ENCODE measurements at regions not wholly inside any gene's neighbourhood (a gene's known extent, or its start where the extent isn't known, plus 50 kb on each side); places are given as distances from the start of the nearest gene placed in this dataset.

DNA sequence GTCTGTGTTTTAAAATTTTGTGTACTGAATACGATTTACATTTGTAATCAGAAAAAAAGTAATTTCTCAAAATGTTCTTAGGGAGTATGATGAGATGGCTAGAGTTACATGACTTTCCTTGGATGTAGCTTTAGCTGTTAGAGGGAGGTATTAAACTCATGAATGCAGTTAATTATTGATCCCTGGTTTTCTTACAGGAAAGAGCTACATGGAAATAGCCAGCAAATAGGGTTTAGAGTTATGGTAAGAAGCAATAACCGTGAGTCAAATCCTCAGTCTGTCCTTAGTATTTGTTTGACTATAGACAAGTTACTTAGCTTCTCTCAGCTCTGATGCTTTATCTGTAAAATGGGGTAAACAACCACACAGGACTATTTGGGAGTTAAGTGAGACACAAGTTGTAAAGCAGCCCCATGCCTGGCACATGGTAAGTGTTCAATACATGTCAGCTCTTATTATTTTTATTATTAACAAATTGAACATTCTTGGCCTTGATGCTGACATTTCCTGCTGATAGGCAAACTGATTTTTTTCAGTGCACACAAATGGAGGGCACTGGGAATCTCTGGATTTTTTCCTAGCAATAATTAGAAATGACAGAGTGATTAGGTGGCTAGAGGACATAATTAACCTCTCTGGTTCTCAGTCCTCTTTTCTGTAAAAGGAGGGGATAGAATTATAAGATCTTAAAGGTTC, 204.5 kb upstream of the PHYHIPL start:
- DNase-seq, result no peak

DNA sequence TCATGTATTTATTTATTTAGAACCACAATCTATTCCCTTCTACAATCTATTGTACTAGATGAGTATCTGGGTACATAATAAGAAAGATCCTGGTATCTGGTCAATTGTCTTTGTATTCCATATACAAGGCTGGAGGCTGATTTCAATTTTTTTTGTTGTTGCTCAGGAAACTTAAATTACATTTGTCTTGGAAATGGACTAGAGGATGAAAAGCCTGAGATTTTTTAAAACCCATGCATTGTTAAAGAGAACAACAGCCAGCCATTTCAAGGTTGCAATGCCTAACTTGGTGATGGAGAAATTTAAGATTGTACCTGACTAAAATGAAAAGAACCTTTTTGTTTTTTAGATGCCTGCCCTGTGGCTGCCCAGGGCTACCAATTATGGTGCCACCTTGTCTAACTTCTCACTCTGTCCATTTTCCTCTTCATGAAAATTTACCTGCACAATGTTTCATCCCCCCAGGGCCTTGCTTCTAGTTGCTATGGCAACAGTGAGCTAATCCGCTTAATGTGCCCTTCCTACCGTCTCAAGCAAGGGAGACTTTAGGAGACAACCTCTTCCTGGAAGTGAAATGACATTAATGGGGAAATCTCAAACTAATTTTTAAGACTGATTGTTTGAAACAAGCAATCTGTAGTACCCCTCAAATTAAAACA, 203.7 kb upstream of the PHYHIPL start:
- no peak for DNase-seq

DNA sequence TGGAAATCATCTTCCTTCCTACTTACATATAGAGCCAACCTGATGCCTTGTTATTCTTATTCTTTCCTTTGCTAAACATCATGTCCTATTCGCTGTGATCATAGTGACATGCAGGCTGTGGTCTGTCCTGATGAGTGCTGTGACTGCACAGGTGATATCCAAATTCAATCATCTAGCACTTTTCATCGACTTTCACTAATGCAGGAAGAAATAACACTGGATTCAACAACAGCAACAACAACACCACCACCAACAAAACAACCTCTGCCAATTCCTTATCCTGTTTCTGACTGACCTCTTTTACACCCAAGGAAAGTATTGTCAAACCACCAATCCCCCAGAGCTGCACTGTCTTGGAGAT, 203.2 kb upstream of the PHYHIPL start:
- DNase-seq, result no peak

DNA sequence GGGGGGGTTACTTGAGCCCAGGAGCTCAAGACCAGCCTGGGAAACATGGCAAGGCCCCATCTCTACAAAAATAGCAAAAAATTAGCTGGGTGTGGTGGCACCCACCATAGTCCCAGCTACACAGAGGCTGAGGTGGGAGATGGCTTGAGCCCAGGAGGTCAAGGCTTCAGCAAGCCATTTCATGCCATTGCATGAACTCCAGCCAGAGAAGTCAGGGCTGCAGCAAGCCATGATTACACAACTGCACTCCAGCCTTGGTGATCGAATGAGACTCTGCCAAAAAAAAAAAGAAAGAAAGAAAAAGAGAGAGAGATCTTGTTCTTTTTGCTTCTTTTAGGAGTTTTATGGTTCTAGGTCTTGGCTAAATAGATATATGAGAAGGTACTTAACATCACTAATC, 200.2 kb upstream of the PHYHIPL start:
- no peak for DNase-seq

DNA sequence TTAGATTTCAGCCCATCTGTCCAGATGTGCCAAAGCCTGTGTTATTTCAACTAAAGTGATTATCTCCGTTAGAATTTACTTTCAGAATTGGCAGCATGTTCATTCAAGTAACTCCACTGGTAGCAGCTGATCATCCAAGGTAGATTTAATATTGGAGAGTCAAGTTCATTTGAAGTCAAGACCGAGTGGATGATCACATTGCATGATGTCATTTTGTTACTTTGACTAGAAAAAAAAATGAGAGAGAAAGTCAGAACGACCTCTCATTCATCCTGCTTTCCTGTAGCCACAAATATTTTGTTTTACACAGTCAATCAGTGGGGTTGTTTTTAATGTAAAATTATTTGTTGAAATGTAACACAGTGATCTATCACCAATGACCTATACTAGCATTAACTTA, 196.7 kb upstream of the PHYHIPL start:
- DNase-seq, result no peak

DNA sequence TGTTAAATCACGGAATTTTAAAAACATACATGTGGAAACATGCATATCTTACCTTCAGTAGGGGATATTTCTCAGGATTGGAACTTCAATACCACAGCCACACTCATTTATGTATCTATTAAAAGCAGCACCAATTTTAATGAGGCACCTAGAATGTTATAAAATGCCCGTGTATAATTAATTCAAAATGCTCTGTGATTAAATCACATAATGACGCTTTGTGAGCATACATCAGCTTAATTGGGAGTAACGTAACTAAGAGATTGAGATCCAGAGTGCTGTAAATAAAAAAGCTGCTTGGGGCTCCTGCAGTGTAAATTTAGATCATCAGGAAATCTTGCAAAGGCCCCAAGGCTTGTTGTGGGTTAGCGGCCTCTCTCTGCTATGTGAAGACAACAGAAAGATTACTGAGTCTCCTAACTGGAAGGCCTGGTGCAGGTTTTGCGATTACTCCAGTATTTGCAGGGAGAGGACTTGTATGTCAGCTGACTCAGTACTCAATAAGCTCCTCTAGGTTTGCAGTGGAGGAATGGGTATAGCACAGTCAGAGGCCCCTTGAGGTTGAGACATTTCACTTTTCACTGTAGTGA, 195.5 kb upstream of the PHYHIPL start:
- DNase-seq, result no peak

DNA sequence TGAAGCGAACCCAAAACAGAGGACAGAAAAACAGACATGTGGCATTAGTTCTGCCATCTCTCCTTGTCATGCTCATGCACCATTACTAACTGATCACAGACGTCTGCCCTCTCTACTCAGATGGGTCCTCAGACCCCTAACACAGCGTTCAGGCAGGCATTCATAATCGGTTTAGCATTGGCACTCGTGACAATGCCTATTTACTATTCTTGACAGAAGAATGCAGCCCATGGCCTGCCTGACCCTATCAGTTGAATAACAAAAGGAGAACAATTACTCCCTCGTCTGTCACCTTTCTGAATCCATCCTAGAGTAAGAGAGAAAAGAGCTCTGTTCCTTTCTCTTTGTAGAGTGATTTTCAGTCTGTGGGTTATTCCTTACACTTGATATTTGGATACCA, 194.6 kb upstream of the PHYHIPL start:
- no peak for DNase-seq

DNA sequence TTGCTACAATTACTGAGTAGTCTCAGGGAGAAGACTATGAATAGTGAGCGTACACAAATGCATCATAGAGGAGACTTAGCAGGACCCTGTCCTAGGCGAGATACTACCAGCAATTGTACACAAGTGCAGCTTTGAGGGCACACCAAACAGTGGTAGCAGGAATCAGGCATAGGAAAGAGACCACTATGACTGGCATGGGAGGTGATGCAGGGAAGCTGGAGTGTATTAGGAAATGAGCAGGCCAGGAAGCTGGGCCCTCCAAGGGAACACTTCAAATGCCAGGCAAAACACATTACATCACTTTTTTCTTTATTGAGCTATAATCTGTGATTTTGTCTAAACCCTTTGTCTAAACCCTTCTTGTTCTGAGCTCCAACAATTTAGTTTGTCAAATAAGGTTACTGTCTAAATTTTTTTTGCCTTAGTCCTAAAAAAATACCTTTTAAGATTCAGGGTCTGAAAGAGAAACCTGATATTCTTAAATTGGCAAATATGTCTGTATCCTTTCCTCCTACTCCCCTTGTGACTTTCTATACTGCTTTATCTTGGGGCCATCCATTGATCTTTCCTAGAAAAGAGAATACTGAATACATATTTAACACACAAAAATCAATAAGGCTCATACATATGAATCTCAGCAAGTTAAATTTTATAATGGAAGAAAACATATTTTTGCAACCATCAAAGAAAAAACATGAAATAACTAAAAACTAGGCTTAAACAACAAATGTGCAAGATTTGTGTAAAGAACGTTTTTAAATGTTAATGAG, 193.8 kb upstream of the PHYHIPL start:
- DNase-seq, result no peak

DNA sequence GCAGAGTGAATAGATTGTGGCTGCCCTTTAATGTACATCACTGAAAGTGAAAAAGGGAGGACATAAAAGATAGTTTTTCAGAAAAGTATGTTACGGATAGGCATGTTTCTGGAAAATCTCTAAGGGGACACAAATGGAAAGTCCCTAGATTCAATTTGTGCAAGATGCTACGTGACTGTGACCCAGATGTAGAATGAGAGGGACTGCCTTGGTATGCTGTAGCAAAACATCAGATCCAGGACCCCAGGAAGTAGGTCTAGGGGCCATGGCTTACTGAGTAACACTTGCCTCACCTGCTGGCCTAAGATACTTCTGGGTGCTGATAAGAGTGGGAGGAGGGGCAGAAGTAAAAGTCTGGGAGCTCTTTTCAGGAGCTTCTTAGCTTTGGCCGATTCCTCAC, 191.2 kb upstream of the PHYHIPL start:
- no peak for DNase-seq

DNA sequence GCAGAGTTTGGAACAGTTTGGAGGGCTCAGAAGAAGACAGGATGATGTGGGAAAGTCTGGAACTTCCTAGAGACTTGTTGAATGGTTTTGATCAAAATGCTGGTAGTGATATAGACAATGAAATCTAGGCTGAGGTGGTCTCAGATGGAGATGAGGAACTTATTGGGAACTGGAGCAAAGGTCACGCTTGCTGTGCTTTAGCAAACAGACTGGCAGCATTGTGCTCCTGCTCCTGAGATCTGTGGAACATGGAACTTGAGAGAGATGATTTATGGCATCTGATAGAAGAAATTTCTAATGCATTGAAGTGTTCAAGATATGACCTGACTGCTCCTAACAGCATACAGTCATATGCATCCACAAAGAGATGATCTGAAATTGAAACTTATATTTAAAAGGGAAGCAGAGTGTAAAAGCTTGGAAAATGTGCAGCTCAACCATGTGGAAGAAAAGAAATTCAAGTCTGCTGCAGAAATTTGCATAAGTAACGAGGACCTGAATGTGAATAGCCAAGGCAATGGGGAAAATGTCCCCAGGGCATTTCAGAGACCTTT, 186.9 kb upstream of the PHYHIPL start:
- DNase-seq, result no peak

DNA sequence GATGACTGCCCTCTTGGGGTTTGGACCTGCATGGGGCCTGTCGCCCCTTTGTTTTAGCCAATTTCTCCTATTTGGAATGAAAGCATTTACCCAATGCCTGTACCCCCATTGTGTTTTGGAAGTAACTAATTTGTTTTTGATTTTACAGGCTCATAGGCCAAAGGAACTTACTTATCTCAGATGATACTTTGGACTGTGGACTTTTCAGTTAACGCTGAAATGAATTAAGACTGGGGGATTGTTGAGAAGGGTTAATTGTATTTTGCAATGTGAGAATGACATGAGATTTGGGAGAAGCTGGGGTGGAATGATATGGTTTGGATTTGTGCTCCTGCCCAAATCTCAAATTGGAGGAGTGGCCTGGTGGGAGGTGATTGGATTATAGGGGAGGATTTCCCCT, 185.8 kb upstream of the PHYHIPL start:
- no peak for DNase-seq

DNA sequence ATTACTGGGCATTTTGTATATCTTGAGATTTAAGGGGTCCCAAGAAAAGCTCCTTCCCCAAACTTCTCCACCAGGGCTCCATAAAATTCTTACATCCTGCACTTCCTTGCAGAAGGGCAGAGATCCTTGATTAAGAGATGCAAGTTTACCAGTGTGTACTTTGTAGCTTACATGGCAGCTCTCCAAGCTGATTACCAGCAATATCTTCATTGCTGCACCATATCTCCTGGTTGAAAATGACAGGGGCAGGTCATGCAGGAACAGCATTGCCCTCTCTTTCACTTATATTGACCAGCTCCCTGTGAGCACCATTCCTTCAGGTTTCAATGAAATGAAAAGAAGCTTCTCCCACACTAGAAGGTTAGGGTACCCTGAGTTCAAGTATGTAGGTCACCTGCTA, 184.6 kb upstream of the PHYHIPL start:
- no peak for DNase-seq

DNA sequence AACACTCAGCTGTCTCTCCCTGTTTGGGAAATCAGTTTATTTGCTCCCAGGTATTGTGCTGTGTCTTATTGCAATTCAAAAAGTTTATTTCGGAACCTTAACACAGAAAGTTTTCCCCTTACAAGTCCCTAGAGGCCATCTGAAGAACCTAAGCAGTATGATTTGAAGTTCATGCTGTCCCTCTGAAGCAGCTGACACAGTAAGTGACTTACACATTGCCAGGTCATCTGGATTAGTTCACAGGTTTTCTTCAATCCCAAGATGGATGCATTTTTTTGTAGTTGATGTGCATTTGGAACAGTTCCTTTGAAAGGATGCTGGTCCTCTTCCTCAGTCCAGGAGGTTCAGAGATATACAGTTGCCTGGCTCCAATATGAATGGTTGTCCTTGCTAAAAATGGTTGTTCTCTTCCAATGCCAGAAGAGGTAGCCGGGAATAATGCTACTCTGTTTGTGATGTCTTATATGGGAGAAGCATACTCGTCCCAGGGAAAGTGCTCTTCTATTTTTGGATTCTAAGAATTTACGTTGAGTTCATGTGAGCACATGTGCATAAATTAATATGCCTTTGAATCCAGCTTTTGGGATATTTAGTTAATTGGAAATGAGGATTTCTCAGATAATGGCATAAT, 183.5 kb upstream of the PHYHIPL start:
- DNase-seq, result no peak

DNA sequence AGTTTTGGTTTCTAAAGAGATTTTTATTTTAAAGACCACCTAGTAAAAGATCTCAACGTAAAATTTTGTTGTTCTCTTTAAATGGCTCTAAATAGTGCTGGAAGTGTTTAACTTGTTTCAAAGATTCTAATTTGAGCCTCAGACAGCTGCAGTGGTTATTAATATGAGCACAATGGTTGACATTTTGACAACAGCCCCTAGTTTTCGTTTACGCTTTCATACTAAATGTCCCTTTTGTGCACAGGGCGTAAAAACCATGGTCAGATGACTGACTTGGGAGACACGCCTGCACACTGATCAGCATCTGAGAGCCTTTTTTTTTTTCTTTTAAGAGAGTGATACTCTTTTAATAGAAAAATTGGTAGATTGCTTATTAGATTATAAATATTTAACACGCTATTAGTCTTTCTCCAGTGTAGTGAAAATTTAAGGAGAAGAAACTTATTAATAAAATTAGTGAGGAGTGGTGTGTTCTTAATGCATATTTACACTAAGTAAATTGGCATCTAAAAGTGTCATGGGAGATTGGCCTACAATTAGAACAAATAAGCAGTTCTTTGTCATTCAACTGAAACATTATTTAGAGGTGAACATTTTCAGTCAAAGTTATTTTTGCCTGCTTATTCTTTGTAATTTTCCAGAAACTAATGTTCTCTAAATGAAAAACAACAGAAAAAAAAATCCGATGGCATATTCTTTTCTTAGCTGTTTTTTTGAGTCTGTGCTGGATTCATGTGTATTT, 182.8 kb upstream of the PHYHIPL start:
- peak; percentile 61 to 91 for DNase-seq

DNA sequence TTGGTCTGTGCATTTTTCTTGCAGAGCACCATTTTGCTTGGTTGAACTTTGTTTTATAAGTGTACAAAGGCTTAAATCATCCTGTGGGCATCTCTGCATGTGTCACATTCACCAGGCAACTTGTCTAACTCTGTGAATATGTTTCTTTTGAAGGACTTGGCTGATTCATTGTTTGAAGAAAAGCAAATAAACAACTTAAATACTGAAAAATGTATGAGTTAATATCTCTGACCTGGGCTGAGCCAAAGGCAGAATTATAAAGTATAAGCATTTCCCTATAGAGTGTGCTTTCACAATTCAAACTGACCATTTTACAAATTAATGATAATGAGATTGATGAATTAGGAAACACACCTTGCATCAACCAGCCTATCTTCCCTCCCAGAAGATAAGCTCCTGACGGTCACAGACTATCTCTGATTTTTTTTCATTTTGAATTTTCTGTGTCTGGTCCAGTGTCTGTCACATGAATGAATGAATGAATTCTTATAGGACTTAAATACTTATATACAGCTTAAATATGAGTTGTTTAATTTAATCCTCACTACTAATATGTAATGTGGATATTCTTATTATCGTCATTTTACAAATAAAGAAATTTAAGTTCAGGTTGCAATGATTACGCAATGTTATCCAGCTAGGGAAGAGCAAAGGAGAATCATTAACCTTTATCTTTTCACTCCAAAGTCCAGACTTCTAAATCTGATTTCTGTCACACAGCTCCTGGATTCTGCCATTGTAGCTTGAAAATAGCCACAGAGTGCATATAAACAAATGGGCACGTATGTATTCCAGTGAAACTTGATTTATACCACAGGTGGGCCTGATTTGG, 182.0 kb upstream of the PHYHIPL start:
- DNase-seq, result no peak

DNA sequence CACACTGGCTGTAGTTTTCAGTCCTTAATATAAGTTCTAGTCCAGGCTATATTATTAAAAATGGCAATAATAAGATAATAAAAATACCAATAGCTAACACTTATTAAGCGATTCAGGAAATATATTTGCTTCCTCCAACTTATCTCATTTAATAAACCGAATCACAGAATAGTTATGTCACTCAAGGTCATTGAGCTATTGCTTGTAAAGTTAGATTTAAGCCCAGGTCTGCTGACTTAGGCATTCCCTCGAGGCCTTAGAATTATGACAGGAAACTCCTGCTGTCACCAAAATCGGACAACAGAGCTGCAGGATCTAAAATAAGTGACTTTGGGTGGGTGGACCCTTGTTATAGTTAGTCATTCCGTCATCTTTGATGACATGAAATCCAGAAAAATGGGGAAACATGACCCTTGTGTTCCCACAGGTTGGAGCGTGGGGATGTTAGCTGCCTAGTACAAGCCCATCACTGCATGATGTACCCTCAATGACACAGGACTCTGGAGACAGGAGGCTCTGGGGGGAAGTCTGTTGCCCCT, 181.3 kb upstream of the PHYHIPL start:
- no peak for DNase-seq

DNA sequence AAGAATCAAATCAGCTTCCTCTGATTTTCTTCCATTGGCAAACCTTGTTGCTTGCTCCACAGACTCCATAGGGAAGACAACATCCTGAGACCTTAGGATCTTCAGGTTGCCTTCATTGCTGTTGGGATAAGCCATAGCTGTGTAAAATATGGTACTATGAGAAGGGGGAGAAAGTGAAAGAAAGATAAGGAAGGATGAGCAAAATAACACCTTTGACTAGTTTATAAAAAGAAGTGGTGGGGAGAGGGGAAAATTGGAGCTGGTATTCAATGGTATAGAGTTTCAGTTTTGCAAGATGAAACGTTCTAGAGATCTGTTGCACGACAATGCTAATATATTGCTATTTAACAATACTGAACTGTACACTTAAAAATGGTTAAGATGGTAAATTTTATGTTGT, 180.4 kb upstream of the PHYHIPL start:
- no peak for DNase-seq

DNA sequence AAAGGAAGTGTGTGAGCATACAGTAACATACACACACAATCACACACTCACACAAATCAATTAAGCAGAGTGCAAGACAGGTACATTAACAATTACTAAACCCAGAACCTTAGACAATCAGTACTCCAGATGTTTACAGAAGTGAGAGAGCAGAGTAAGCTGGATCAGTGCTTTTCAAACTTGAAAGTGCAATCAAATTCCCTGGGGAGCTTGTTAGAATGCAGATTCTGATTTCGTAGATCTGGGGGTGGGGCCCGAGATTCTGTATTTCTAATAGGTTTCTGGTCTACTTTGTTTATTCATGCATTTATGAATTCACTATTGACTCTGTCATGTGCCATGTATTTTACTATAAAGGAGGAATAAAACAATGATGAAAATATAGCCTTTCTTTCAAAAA, 179.6 kb upstream of the PHYHIPL start:
- no peak for DNase-seq

DNA sequence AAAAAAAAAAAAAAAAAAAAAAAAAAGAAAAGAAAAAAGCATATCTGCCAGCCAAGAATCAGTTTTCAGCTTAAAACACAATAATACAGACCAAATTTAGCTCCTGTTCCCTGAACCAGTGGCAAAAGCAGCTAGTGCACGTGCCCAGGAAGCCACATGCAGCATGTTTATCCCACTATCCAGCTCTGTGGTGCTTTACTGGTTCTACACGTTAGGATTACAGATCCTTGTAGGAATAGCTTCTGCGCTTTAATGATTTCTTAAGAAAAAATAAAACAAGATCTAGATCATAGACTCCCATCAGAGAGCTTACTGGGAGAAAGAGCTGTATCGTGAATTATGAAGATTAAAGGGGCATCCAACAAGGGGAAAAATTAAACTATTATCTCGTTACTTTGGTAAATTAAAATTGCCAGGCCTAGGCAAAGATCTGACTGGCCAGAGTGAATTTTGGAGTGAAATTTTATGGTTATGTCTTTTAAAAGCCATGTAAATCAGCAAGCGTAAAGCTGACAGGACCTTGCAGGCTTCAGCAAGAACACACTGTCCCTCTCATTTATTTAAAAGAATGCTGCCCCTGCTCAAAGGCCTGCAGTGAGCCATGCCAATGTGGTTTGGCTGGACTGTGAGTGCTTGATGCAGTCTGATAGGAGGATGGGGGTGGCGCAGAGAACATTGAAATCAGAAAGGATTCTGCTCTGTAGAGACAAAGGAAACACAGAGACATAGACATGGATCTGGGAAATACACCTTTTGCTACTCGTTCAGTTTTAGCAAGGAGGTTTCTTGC, 177.3 kb upstream of the PHYHIPL start:
- DNase-seq, result peak; percentile 85 to 95

DNA sequence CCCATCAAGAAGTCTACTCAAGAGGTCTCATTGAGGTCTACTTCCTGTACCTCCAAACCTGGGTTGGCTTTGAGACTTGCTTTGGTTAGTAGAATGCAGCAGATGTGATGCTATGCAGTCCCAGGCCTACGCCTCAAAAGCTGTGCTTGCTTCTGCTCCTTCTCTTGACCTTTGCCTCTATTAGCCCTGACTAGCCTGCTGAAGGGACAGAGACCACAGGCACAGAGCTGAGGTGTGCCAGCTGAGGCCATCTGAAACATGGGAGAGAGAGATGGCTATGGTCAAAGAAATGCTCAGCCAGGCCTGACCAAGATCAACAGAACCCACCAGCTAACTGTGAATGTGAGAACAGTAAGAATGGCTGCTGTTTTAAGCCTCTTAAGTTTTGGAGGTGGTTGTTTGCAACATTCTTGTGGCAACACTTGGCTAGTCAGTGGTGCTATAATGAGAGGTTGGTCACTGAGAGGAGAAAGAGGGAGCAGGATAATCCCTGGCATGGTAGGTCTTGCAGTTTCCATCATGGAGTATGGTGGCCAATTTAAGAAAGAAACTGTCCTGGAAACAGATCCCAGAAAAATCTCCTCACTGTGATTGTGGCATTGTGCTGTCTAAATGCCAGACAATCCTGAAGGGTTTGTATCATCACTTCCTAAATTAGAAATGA, 176.1 kb upstream of the PHYHIPL start:
- peak in 1 of 2 donors; percentile 37 for DNase-seq

All from hippocampal formation (tissue), 2 donors.